ENCODE measurements at regions not wholly inside any gene's neighbourhood (a gene's known extent, or its start where the extent isn't known, plus 50 kb on each side); places are given as distances from the start of the nearest gene placed in this dataset.
A peak's percentile ranks its signal among the peaks of the same experiment; 100 is the strongest.
"Not testable (repeated sequence)": the region's sequence is repeated elsewhere in the genome, so short reads cannot be mapped to it uniquely, and the experiment has no call there.

DNA sequence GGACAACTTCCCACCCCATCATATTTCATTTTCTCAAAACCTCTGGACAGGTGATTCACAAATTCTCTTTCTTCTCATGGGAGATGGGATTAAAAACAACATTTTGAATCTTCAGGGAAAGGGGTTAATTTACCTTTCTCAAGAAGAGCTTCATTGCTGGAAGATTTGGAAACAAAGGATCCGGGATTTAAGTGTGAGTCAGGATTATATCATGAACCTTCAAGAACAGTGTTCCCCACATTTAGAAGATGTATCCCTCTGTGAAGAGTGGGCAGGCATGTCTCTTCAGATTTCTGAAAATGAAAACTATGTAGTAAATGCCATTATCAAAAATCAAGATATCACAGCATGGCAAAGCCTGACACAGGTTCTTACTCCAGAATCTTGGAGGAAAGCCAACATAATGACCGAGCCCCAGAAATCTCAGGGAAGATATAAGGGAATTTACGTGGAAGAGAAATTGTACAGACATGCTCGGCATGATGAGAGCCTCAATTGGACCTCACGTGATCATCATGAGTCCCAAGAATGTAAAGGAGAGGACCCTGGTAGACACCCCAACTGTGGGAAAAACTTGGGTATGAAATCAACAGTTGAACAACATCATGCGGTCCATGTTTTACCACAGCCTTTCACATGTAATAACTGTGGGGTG, 99.5 kb upstream of the GPR39 start:
- not testable (repeated sequence) for DNase-seq (ENCODE audit: extremely low read depth, low read depth, low spot score)

DNA sequence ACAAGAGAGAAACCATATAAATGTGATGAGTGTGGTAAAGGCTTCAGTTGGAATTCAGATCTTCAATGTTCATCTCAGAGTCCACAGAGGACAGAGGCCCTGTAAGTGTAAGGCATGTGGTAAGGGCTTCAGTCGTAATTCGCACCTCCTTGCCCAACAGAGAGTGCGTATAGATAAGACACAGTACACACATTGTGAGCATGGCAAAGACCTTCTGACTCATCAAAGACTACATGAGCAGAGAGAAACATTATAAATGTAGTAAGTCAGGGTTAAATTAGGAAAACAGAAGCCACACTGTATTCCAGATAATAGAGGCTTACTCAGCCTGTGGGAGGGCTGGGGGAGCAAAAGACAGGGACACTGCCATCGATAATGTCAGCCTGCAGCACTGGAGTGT, 98.1 kb upstream of the GPR39 start:
- not testable (repeated sequence) for DNase-seq (ENCODE audit: extremely low read depth, low read depth, low spot score)

DNA sequence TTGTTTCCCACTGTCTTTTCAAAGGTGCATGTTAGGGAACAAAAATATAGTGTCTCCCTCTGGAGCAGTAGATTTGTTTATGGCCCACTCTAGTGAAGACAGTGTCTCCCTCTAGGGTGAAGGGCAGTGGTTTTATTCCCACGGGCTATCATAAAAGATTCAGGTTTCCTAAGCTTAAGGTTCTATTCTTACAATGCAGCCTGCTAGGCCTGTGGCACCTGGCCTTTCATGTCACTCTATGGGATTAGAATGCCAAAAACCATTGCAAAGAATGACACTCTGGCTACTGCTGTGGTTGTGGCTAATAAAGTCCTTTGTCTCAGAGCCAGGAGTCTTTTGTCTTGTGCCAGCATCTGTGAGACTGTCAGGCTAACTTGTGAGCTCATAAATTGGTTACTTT, 92.6 kb upstream of the GPR39 start:
- not testable (repeated sequence) for DNase-seq (ENCODE audit: extremely low read depth, low read depth, low spot score)

DNA sequence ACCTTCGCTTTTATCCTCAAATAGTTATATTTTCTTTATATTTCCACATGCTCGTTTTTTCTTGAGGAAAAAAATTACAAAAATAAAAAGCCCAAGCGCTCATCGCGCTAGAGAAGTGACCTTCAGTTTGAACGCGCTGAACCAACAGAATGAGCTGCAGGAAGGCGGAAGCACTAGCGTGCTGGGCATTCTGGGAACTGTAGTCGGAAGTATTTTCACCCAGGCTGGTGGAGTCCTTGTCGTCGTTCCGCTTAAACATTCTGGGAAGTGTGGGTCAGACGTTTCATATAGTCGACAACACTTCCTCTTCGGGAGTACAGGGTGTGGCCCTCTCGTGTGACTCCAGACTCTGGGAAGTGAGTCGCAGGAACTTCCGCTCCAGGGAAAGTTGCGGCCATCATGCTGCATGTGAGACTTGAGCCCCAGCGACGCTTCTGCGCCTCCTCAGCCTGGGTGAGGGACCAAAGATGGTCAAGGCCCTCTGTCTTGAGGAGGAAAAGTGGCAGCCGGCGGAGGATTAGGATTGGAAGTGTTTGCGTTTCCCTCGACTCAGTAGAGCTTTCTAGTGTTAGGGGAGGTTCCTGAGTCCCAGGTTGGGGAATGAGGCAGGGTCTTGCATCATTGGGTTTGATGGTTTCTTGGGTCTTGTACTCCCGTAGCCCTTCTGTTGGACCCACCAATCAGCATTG, 84.1 kb upstream of the GPR39 start:
- DNase-seq (ENCODE audit: extremely low read depth, low read depth, low spot score) = not testable (repeated sequence)

DNA sequence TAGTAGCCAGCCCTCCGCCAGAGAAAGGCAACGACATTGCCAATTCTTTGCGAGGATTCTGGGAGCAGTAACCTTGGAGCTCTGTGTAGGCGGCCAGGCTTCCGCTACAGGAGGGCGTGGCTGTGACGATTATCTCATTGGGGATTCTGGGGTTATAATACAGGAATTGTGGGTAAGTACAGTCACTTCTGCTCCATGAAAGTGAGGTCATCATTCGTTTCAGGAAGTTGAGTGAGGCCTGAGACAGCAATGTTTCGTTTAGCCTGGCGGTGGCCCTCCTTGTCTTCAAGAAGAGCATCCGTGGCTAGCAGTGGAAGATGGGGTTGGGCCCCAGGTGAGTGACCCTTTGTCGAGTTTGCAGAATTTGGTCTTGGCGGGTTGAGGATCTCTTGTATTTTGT, 79.5 kb upstream of the GPR39 start:
- DNase-seq (ENCODE audit: extremely low read depth, low read depth, low spot score) = not testable (repeated sequence)

DNA sequence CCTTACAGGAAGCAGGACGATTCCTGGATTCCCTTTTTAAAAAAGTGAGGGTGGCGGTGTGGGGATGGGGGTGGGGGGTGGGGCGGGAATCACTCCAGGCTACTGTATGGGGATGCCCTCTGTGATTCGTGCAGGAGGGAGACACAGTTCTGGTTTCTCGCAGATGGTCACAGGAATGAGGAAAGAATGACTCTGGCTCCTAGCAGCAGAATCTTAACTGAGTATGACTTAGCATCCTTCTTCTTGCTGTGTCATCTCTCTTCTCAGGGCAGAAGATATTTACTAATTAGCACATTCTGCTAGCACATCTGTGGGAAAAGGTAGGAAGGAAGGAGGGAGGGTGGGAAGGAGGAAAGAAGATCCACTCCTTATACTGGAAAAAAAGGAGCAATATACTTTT, 78.8 kb upstream of the GPR39 start:
- not testable (repeated sequence) for DNase-seq (ENCODE audit: extremely low read depth, low read depth, low spot score)

DNA sequence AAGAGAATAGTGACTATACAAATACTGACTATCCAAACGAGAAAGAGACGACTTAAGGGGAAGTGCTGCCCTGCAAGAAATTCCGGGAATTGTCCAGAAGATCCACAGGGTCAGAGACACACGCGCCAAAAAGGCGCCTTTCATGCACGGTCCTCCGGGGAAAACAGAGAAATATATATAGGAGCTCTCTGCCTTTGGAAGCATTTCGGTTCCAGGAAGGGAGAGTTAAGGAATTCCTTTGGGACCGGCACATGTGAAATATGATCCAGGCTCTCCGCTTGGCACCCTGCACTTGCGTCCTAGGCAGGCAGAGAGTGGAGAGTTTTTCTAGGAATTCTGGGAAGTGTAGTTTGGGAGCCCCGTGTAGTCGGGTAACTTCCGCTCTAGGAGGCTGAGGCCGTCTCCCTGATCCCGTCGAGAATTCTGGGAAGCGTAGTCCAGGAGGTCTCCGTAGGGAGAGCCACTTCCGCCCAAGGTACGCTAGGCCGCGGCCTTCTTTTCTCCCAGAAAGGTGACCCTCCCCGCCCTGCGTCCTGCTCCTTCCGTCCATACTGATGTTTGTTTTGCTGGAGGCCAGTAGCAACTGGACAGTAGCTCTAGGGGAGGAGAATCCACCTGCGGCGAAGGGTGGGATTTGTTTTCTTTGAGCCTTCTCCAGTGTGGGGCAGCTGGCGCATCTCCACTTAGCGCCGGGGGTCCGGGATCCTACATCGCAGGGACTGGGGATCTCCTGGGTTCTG, 69.4 kb upstream of the GPR39 start:
- peak; percentile 7 for DNase-seq (ENCODE audit: extremely low read depth, low read depth, low spot score)

DNA sequence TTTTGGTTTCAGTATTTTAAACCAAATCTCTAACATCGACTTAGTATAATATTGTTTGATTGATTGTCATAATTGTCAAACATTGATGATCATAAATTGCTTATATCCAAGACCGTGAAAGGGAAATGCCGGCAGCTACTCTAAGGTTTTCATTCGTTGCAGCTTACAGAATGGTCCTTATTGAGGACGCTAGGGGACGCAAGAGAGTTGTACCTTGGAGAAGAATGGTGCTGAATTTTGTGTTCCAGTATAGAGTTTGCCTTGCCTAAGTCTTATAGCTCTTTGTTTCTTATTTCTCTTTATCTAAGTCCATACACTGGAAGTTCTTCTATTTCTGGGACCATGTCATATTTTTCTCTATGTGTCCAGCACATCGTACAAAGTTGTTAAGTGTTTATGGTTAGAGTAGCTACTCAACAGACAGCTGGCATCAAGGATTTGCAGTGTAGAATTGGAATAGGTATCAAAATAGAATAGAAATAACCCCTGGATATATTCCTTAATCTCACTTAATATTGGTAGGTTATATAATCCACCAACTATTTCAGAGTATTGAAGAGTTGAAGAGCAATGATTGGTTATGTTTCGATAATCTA, 67.4 kb upstream of the GPR39 start:
- DNase-seq (ENCODE audit: extremely low read depth, low read depth, low spot score) = peak; percentile 5

DNA sequence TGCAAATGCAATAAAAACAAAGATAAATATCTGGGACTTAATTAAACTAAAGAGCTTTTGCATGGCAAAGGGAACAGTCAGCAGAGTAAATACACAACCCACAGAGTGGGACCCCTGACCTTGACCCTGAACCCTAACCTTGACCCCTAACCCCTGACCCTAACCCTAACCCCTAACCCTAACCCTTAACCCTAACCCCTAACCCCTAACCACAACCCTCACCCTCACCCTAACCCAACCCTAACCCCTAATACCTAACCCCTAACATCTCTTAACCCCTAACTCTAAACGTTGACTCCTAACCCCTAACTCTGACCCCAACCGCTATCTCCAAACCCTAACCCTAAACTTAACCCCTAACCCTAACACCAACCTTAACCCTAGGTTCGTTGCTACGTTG, 64.9 kb upstream of the GPR39 start:
- DNase-seq (ENCODE audit: extremely low read depth, low read depth, low spot score) = not testable (repeated sequence)

DNA sequence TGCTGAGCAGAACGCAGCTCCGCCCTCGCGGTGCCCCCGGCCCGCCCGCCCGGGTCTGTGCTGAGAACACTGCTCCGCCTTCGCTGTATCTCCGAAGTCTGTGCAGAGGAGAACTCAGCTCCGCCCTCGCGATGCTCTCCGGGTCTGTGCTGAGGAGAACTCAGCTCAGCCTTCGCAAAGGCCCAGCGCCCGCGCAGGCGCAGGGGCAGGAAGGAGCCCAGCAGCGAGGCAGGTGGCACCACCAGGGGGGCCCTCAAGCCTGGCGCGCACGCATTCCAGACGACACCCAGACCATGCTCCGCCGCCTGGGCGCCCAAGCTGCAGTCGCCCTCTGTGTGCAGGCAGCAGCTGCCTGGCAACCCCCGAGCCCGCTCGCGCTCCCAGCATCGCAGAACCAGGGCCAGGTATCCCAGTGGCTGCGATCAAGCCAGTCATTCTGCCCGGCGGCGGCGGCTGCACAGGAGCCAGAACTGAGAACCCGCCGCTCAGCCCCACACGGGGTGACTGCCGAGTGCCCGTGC, 64.1 kb upstream of the GPR39 start:
- not testable (repeated sequence) for DNase-seq (ENCODE audit: extremely low read depth, low read depth, low spot score)

DNA sequence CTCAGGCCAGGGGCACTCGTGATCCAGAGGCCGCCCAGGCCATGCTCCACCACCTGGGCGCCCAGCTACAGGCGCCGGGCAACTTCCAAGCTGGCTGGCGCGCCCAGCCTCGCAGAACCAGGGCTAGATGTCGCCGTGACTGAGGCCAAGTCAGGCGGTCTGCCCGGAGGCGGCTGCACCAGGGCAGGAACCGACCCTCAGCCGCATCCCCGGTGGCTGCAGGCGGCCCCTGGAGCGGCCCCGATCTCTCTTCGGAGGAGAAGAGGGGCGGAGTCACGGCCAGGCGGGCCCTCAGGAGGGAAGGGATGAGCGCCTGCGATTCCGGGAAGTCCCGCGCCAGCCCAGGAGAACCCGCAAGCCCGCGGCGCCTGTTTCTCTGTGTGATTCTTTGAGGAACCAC, 63.2 kb upstream of the GPR39 start:
- not testable (repeated sequence) for DNase-seq (ENCODE audit: extremely low read depth, low read depth, low spot score)

DNA sequence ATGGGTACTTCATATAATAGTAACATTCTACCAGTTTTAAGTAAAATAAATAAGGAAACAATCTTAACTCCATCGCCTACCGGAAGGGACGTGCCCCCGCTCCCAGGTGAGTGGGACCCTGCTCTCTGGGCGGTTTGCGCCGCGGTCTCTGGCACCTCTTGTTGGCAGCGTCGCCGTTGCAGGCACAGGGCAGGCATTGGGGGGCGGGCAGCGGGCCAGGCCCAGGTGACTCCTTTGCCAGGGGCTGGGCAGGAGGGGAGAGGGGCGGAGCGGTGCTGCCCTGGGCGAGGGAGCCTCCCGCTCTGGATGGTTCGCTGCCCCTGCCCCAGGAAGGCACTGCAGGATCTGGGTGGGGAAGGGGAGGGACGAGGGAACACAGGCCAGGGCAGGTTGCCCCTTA, 55.6 kb upstream of the GPR39 start:
- not testable (repeated sequence) for DNase-seq (ENCODE audit: extremely low read depth, low read depth, low spot score)

DNA sequence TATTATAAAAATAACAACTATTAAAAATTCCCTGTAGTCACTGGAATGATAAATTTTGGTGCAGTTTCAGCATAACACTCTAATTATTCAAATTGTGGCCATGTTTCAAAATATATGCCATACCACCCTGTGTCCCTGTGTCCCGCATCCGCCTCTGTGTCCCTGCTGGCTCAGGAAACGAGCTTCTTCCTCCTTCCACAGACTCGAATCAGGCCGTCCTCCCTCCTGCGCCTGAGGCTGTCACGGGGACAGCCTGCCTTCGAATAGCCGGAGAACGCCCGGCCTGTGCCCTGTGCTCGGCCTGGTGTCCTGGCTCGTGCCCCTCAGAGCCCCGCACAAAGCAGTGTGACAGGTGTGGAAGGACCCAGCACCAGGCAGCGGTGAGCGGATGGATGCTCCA, 55.1 kb upstream of the GPR39 start:
- DNase-seq (ENCODE audit: extremely low read depth, low read depth, low spot score) = not testable (repeated sequence)

DNA sequence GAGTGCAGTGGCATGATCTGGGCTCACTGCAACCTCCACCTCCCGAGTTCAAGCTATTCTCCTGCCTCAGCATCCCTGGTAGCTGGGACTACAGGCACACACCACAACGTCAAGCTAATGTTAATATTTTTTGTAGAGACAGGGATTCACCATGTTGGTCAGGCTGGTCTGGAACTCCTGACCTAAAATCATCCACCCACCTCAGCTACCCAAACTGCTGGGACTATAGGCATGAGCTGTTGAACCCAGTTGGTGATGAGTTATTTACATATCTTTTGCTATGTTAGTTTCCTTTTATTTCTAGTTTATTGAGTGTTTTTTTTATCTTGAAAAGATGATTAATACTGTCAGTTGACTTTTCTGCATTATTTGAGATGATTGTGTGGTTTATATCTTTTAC, 53.3 kb upstream of the GPR39 start:
- DNase-seq (ENCODE audit: extremely low read depth, low read depth, low spot score) = not testable (repeated sequence)

DNA sequence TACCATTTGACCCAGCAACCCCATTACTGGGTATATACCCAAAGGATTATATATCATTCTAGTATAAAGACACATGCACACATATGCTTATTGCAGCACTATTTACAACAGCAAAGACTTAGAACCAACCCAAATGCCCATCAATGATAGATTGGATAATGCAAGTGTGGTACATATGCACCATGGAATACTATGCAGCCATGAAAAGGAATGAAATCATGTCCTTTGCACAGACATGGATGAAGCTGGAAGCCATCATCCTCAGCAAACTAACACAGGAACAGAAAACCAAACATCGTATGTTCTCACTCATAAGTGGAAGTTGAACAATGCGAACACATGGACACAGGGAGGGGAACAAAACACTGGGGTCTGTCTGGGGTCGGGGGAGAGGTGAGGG, 50.6 kb upstream of the GPR39 start:
- DNase-seq (ENCODE audit: extremely low read depth, low read depth, low spot score) = not testable (repeated sequence)

DNA sequence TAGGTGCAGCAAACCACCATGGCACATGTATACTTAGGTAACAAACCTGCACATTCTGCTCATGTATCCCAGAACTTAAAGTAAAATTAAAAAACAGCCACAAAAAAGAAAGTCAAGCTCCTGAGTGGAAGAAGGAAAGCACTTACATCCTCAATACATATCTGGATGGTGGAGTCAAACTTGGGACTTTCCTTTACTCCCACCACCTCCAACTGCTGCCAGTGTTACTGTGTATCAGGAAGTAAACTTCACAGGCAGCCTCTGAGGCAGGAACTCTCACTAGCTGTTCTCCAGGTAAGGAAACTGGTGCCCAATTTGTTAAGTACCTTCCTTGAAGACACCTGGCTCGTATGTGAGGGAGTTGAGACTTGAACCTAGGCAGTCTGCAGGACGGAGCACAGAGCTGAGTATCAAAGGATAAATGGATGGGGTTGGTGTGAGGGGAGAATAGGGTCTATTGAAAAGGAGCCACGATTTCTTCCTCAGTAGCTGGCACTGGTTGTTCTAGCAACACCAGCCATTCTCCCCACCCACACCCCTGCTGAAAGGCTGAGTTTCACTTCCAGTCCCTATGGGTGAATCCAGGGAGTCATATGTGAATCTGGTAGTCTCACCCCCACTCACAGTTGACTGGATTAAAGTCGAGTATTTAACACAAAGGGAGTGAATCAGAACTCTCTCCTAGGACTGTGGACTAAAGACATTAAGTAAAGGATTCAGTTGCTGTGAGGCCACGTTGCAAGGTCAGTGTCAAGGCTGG, 50.0 kb upstream of the GPR39 start:
- no peak for DNase-seq (ENCODE audit: extremely low read depth, low read depth, low spot score)

Data from glomerular endothelial cell (primary cell).